ENCODE measurements at regions not wholly inside any gene's neighbourhood (a gene's known extent, or its start where the extent isn't known, plus 50 kb on each side); places are given as distances from the start of the nearest gene placed in this dataset.

DNA sequence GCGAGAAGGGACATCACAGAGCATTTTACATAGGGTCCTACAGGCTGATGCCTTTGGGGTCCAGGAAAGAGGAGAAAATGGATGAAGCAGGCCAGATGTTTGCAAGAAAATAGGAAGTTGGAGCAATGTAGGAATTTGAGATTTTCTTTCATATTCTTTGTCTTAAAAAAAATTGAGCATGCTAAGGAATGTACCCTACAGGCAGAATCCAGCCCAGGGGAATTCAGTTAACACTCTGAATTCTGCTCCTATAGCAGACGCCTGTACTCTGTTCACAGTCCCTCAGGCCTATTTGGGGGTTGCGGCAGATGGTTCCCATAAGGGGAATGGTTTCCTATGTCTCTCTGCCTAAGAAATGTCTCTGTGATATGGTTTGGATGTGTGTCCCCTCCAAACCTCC is 393.7 kb upstream of the C16orf82 start:
- Histone ChIP-seq H3K9me3 (ENCODE audit: control insufficient read depth, insufficient read depth, low read length) (no peaks in the 10 kb centered on the region), H3K9ac (ENCODE audit: low read depth, low read length) (no peak overlapping the region), H3K4me3 (ENCODE audit: low read depth, low read length) (no peak overlapping the region), H3K27me3 (ENCODE audit: control insufficient read depth, insufficient read depth, low read length) (no peaks in the 10 kb centered on the region), H3K36me3 (ENCODE audit: control insufficient read depth, insufficient read depth, low read length) (no peaks in the 10 kb centered on the region), H3K4me1 (ENCODE audit: control insufficient read depth, insufficient read depth, low read length) (no peaks in the 10 kb centered on the region), H3K27ac (ENCODE audit: low read depth, low read length) (no peak overlapping the region)

DNA sequence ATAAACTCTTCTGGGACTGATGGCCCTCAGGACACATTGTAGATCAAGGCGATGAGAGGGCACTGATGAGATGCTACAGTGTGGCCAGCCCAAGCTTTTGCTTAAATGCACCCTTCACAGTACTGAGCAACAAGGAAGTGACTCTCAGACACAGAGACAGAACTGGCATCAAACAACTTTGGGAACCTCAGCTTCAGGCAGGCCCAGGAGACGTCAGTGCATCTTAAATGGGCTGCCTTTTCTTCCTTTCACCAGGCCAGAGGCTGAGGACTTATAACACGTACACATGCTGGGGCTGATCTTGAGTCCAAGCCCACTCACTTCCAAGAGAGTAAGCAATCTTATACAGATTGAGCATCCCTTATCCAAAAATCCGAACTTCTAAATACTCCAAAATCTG is 386.1 kb upstream of the C16orf82 start:
- no peaks in the 10 kb centered on the region for H3K9me3 ChIP-seq (ENCODE audit: control insufficient read depth, insufficient read depth, low read length)
- H3K9ac ChIP-seq (ENCODE audit: low read depth, low read length) = no peak overlapping the region
- H3K27ac ChIP-seq (ENCODE audit: low read depth, low read length) = no peak overlapping the region
- H3K4me1 ChIP-seq (ENCODE audit: control insufficient read depth, insufficient read depth, low read length) = no peaks in the 10 kb centered on the region
- H3K27me3 ChIP-seq (ENCODE audit: control insufficient read depth, insufficient read depth, low read length) = no peaks in the 10 kb centered on the region
- H3K4me3 ChIP-seq (ENCODE audit: low read depth, low read length) = no peak overlapping the region
- no peaks in the 10 kb centered on the region for H3K36me3 ChIP-seq (ENCODE audit: control insufficient read depth, insufficient read depth, low read length)

DNA sequence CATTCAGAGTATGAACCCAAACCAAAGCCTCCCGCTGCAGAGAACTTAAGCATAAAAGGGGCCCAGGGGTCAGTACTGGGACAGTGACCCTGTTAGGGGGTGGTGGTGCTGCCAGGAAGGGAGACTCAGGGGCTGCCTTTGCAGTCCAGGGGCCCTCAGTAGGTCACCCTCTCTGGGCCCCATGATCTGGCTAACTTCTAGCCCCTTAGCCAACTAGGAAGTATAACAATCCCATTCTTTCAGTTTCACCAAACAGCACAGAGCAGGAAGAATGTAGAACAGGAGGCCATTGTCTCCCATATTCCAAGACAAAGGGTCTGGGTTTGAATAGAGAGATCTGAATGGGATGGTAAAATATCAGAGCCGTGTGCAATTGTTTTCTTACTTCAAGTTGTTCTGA is 378.6 kb upstream of the C16orf82 start:
- Histone ChIP-seq H3K4me3 (ENCODE audit: low read depth, low read length) (no peak overlapping the region), H3K9ac (ENCODE audit: low read depth, low read length) (no peak overlapping the region), H3K4me1 (ENCODE audit: control insufficient read depth, insufficient read depth, low read length) (peaks cover 6% of the 10 kb centered on the region), H3K36me3 (ENCODE audit: control insufficient read depth, insufficient read depth, low read length) (no peaks in the 10 kb centered on the region), H3K27ac (ENCODE audit: low read depth, low read length) (no peak overlapping the region), H3K9me3 (ENCODE audit: control insufficient read depth, insufficient read depth, low read length) (no peaks in the 10 kb centered on the region), H3K27me3 (ENCODE audit: control insufficient read depth, insufficient read depth, low read length) (no peaks in the 10 kb centered on the region)

DNA sequence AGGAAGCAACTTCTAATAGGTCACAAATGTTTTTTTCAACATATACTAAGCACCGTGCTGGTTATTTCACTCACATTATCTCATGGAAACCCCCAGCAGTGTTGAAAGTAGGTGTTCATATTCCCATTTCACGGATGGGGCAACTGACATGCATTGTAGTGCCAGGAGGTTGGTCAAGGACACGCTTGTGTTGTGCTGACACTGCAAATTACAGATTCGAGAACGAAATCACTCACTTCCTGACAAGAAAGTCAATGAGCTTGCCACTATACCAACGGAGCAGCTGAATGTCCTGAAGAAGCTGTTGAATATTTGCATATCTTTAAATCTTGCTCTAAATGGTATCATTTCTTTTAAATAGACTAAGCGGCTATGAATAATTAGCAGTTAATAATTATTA is 378.0 kb upstream of the C16orf82 start:
- no peaks in the 10 kb centered on the region for H3K9me3 ChIP-seq (ENCODE audit: control insufficient read depth, insufficient read depth, low read length)
- no peaks in the 10 kb centered on the region for H3K27me3 ChIP-seq (ENCODE audit: control insufficient read depth, insufficient read depth, low read length)
- no peak overlapping the region for H3K4me3 ChIP-seq (ENCODE audit: low read depth, low read length)
- no peaks in the 10 kb centered on the region for H3K36me3 ChIP-seq (ENCODE audit: control insufficient read depth, insufficient read depth, low read length)
- H3K27ac ChIP-seq (ENCODE audit: low read depth, low read length) = no peak overlapping the region
- no peak overlapping the region for H3K9ac ChIP-seq (ENCODE audit: low read depth, low read length)
- H3K4me1 ChIP-seq (ENCODE audit: control insufficient read depth, insufficient read depth, low read length) = peaks cover 6% of the 10 kb centered on the region

DNA sequence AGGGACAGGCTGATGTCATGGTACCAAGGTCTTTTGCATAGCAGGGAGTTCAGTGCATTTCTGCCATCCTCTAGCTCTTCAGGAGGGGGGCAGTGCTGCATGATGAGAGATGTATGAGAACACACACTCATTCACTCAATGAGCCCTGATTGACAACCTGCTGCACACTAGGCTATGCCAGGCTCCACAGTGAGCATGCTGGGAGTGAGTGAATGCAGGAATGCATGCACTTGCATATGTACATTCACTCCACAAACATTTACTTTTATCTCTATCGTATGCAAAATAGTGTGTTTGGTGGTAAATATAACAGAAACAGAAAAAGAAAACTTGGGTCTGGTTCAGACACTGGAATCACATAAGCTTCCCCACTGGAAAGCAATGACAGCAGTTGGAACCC is 374.1 kb upstream of the C16orf82 start:
- Histone ChIP-seq H3K4me1 (ENCODE audit: control insufficient read depth, insufficient read depth, low read length) (peaks cover 6% of the 10 kb centered on the region), H3K9ac (ENCODE audit: low read depth, low read length) (no peak overlapping the region), H3K27me3 (ENCODE audit: control insufficient read depth, insufficient read depth, low read length) (no peaks in the 10 kb centered on the region; the same call in 1 of the 2 replicates), H3K9me3 (ENCODE audit: control insufficient read depth, insufficient read depth, low read length) (no peaks in the 10 kb centered on the region), H3K36me3 (ENCODE audit: control insufficient read depth, insufficient read depth, low read length) (no peaks in the 10 kb centered on the region), H3K27ac (ENCODE audit: low read depth, low read length) (no peak overlapping the region), H3K4me3 (ENCODE audit: low read depth, low read length) (no peak overlapping the region)

DNA sequence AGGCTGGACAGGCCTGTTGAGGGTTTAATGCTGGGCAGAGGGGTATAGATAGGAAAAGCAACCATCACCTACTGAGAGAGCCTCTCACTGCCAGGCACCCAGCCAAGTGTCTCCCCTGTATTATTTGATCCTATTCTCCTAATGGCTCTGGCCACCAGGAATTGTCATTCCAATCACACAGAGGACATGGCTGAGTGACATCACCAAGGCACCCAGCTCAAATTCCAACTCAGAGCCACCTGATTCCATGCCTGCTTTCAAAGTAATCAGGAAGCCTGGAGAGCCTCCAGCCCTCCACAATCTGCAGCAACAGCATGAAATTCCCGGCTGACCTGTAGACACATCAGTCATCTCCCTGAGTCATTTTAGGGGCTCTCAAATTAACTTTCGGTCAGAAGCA is 368.9 kb upstream of the C16orf82 start:
- H3K4me1 ChIP-seq (ENCODE audit: control insufficient read depth, insufficient read depth, low read length) = no peaks in the 10 kb centered on the region
- H3K9ac ChIP-seq (ENCODE audit: low read depth, low read length) = no peak overlapping the region
- H3K9me3 ChIP-seq (ENCODE audit: control insufficient read depth, insufficient read depth, low read length) = no peaks in the 10 kb centered on the region
- H3K27ac ChIP-seq (ENCODE audit: low read depth, low read length) = no peak overlapping the region
- no peaks in the 10 kb centered on the region for H3K36me3 ChIP-seq (ENCODE audit: control insufficient read depth, insufficient read depth, low read length)
- H3K4me3 ChIP-seq (ENCODE audit: low read depth, low read length) = no peak overlapping the region
- H3K27me3 ChIP-seq (ENCODE audit: control insufficient read depth, insufficient read depth, low read length) = no peaks in the 10 kb centered on the region; the same call in 1 of the 2 replicates

DNA sequence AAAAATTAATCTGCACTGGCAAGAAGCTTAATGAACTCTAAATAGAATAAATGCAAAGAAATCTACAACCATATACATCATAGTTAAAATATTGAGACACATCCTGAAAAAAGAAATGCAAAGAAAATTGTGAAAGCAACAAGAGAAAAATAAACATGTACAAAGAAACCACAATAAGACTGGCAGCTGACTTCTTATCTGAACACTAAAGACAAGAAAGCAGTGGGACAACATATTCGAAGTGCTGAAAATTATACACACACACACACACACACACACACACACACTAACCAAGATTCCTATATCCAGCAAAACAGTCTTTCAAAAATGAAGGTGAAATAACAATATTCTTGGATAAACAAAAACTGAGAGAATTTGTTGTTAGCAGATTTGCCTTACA is 366.5 kb upstream of the C16orf82 start:
- Histone ChIP-seq H3K9ac (ENCODE audit: low read depth, low read length) (no peak overlapping the region), H3K36me3 (ENCODE audit: control insufficient read depth, insufficient read depth, low read length) (no peaks in the 10 kb centered on the region), H3K9me3 (ENCODE audit: control insufficient read depth, insufficient read depth, low read length) (no peaks in the 10 kb centered on the region), H3K27ac (ENCODE audit: low read depth, low read length) (no peak overlapping the region), H3K4me1 (ENCODE audit: control insufficient read depth, insufficient read depth, low read length) (no peaks in the 10 kb centered on the region), H3K27me3 (ENCODE audit: control insufficient read depth, insufficient read depth, low read length) (no peaks in the 10 kb centered on the region), H3K4me3 (ENCODE audit: low read depth, low read length) (no peak overlapping the region)

DNA sequence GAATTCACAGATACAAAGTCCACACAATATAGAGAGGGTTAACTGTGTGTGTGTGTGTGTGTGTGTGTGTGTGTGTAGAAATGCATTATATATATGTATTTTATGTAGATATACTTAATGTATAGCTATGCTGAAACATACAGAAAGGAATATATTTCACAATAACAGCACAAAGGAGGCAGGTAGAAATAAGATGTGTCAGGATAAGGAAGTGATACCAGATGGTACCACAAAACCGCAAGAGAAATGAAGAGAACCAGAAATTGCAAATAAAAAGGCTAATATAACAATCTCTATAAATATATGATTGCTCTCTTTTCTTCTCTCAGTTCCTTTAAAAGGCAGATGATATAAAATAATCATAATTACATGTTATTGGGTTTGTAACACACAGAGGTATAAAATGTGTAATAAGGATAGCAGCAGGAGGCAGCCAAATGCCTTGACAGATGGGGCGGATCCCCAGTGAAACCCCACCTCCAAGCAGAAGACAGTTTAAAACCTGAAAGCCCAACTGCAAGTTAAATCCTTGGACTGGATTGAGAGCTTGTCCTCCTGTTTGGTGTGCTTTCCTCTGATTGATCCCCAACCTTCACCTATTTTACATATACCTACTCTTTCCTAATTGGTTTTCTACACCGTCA is 365.4 kb upstream of the C16orf82 start:
- Histone ChIP-seq H3K36me3 (ENCODE audit: control insufficient read depth, insufficient read depth, low read length) (no peaks in the 10 kb centered on the region), H3K9ac (ENCODE audit: low read depth, low read length) (no peak overlapping the region), H3K27me3 (ENCODE audit: control insufficient read depth, insufficient read depth, low read length) (no peaks in the 10 kb centered on the region), H3K4me1 (ENCODE audit: control insufficient read depth, insufficient read depth, low read length) (no peaks in the 10 kb centered on the region), H3K27ac (ENCODE audit: low read depth, low read length) (no peak overlapping the region), H3K9me3 (ENCODE audit: control insufficient read depth, insufficient read depth, low read length) (no peaks in the 10 kb centered on the region), H3K4me3 (ENCODE audit: low read depth, low read length) (no peak overlapping the region)

DNA sequence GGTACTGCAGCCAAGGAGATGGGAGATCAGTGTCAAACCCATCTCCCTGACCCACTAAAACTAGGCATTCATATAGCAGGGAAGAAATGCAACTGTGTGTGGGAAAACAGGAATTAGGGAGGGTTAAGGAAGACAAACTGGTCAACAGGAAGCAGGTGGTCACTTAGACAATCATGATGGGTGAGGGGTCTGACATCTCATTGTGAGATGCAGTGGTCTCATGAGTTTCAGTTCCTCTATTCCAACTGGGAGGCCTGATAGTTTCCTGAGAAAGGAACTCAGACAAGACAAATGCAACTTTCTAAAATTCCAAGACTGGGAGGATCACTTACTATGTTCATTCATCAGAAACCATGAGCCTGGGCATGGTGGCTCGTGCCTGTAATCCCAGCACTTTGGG is 361.4 kb upstream of the C16orf82 start:
- no peak overlapping the region for H3K9ac ChIP-seq (ENCODE audit: low read depth, low read length)
- H3K4me3 ChIP-seq (ENCODE audit: low read depth, low read length) = no peak overlapping the region
- H3K9me3 ChIP-seq (ENCODE audit: control insufficient read depth, insufficient read depth, low read length) = no peaks in the 10 kb centered on the region
- H3K27ac ChIP-seq (ENCODE audit: low read depth, low read length) = no peak overlapping the region
- no peaks in the 10 kb centered on the region for H3K36me3 ChIP-seq (ENCODE audit: control insufficient read depth, insufficient read depth, low read length)
- H3K4me1 ChIP-seq (ENCODE audit: control insufficient read depth, insufficient read depth, low read length) = peaks cover 5% of the 10 kb centered on the region; the same call in 1 of the 2 replicates
- no peaks in the 10 kb centered on the region for H3K27me3 ChIP-seq (ENCODE audit: control insufficient read depth, insufficient read depth, low read length)

DNA sequence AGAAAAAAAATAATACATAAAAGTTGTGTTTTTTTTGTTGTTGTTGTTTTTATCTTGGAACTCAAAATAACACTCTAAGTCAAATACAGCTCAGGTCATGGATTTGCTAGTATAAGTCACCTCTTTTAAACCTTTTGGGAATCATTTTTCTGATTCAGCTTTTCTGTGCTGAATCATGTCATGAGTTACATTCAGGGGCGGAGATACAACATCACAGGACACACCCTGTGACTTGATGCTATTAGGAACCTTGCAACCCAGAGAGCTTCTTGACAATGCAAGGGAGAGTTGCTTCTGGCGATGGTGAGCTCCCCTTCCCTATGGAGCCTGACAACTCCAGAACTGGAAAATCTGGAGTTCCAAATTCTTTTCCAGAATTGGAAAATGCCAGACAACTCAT is 358.3 kb upstream of the C16orf82 start:
- Histone ChIP-seq H3K27me3 (ENCODE audit: control insufficient read depth, insufficient read depth, low read length) (no peaks in the 10 kb centered on the region), H3K4me3 (ENCODE audit: low read depth, low read length) (no peak overlapping the region), H3K9me3 (ENCODE audit: control insufficient read depth, insufficient read depth, low read length) (no peaks in the 10 kb centered on the region), H3K9ac (ENCODE audit: low read depth, low read length) (no peak overlapping the region), H3K36me3 (ENCODE audit: control insufficient read depth, insufficient read depth, low read length) (no peaks in the 10 kb centered on the region), H3K27ac (ENCODE audit: low read depth, low read length) (no peak overlapping the region), H3K4me1 (ENCODE audit: control insufficient read depth, insufficient read depth, low read length) (peaks cover 5% of the 10 kb centered on the region; the same call in 1 of the 2 replicates)

DNA sequence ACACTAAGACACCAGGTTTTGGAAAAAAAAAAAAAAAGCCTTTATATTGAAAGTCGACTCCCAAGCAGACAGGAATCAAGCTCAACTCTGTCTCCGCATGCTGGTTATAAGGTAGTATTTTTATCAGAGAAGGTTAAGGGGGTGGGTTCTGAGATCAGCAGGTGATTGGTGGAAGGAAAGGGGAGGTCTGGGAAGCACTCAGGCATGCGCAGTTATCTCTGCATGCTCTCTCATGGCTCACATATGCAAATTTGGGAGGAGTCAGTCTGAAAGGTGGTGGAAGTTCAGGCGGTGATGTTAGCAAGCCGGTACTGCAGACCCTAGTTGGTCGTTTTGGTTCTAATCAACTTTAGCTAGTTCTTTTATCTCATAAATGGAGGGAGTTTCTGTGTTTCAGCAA is 357.6 kb upstream of the C16orf82 start:
- Histone ChIP-seq H3K9me3 (ENCODE audit: control insufficient read depth, insufficient read depth, low read length) (no peaks in the 10 kb centered on the region), H3K9ac (ENCODE audit: low read depth, low read length) (no peak overlapping the region), H3K27ac (ENCODE audit: low read depth, low read length) (no peak overlapping the region), H3K4me1 (ENCODE audit: control insufficient read depth, insufficient read depth, low read length) (peaks cover 5% of the 10 kb centered on the region; the same call in 1 of the 2 replicates), H3K4me3 (ENCODE audit: low read depth, low read length) (no peak overlapping the region), H3K36me3 (ENCODE audit: control insufficient read depth, insufficient read depth, low read length) (no peaks in the 10 kb centered on the region), H3K27me3 (ENCODE audit: control insufficient read depth, insufficient read depth, low read length) (no peaks in the 10 kb centered on the region)

All from HUES48 (cell line).